GM12874 (cell line): ENCODE measurements at regions not wholly inside any gene's neighbourhood (a gene's known extent, or its start where the extent isn't known, plus 50 kb on each side); places are given as distances from the start of the nearest gene placed in this dataset.

ENCODE experiments used
- CTCF ChIP-seq: IDR thresholded peaks from 2 replicates; pipeline ENCODE4 v1.5.1; 2011; ENCODE audit warnings: low read depth, mild to moderate bottlenecking, control low read depth, low read length, moderate library complexity; ENCODE audit not compliant: insufficient read depth

DNA sequence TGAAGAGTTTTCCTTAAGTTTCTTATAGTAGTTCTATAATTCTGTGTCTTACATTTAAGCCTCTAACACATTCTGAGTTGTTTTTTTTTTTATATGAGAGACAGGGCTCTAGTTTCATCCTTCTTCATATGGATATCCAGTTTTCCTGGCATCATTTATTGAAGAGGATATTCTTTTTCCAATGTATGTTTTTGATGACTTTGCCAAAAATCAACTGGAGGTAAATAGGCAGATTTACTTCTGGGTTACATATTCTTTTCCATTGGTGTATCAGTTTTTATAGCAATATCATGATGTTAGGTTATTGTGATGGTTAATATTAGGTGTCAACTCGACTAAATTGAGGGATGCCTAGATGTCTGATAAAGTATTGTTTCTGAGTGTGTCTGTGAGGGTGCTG, 650.7 kb upstream of the GRID2 start:
- no peak for TF ChIP-seq CTCF

DNA sequence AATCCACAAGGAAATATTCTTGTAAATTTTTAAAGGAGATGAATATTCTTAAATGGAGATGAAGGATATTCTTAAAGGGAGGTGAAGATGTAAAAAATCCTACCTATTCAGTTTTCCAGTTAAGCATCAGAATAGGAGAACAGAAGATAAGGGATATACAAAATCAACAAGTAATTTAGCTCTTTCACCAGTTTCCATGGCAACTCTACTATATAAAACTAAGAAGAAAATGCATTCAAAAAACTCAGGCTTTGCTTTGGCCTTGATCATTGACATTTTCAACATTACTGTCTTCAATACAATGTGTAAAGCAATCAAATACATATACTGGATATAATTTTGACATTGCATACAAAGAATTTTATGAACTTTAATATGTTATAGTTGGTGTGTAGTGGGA, 622.7 kb upstream of the GRID2 start:
- no peak for TF ChIP-seq CTCF

DNA sequence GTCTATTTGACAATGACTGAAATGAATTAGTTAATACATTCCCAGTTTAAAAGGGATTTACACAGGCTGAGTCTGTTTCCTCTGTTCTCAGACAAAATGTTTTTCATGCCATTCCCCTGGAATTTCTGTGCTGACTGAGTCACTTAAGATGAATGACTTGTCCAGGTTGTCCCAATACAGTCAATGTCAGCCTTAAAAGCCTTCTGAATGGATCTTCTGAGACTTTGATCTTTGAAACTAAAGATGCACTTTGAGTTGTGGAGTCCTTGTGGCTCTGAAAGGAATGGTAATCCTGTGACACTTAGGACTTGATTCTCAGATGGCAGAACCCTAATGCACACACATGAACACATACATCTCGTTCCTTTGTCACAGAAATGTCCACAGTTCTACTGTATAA, 622.2 kb upstream of the GRID2 start:
- TF ChIP-seq CTCF, result no peak

DNA sequence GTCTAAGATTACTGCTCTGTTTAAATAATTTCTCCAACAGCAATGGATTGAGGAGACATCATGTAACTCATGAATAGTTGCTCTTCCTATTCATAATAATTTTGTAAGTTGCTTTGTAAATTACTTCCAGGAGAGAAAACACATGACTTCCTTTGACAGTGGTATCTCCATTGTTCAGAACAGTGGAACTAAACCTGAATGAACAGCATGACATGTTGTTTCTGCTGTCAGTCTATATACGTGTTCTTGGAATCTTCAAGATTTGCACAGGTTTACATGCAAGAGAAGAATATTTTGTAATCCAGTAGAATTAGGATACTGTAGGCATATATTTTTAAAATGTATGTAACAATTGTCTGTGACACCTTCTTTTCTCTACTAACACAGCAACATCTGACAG, 618.8 kb upstream of the GRID2 start:
- no peak for TF ChIP-seq CTCF

- no peak for TF ChIP-seq CTCF
Measured at GRCh38 chr4:91688413-91688812, 615.4 kb upstream of the GRID2 start.

DNA sequence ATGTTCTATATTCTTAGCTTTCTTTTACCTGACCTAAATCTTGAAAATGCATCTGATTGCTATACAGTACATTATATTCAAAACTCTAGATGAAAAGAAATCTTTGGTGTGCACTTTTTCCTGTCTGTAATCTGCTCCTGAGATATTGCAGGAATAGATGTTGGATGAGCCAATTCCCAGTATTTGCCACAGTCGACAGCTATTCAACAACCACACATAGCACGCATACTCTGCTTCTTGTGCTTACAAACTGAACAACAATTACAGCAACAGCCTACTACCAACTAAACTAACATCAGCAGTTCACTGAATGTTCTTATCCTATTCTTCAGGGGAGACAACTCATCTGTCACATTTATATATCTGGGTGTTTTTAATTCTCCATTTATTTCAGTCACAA, 573.9 kb upstream of the GRID2 start:
- TF ChIP-seq CTCF, result no peak

DNA sequence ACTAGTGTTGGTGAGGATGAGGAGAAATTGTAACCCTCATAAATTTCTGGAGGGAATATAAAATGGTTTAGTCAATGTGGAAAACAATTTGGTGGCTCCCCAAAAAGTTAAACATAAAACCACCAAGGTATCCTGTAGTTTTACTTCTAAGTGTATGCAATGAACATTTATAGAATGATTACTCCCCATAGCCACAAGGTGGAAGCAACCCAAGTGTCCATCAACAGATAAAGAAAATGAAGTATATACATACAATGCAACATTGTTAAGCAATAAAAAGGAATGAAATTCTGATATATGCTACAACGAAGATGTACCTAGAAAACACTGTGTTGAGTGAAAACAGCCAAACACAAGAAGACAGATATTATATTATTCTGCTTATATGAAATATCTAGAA, 569.1 kb upstream of the GRID2 start:
- TF ChIP-seq CTCF, result no peak

GRCh38 chr4:91746551-91746950, 557.2 kb upstream of the GRID2 start:
- no peak for TF ChIP-seq CTCF
